ENCODE measurements at regions not wholly inside any gene's neighbourhood (a gene's known extent, or its start where the extent isn't known, plus 50 kb on each side); places are given as distances from the start of the nearest gene placed in this dataset.

DNA sequence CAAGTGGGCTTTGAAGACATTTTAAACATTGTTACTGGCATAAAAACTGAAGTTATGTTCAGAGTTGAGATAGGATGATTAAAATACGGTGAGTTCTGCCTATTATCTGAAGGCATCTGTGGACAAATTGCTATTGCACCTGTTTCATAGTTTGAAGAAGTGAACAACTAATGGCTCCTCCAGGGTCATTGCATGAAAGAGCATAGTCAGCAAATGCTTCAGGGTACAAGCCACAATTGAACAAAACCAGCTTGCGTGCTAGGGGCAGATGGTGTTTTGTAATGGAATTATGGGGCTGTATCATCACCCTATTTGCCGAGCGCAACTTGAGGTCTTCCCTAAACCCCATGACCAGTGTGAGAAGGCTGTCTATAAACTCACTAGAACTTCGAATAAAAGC lies 369.1 kb downstream of the MTRR start:
- H3K4me1 ChIP-seq (ENCODE audit: insufficient read depth, insufficient read length): no peaks in the 10 kb centered on the region
- no peak overlapping the region for H3K9ac ChIP-seq (ENCODE audit: insufficient read length, low read depth)
- no peaks in the 10 kb centered on the region for H3K27me3 ChIP-seq (ENCODE audit: insufficient read depth, insufficient read length)
- TF ChIP-seq SUZ12 (IDR thresholded peaks at IDR 0.05; ENCODE audit: extremely low read depth, insufficient read depth, insufficient read length) (no peak), YY1 (IDR thresholded peaks at IDR 0.05; ENCODE audit: insufficient read depth, insufficient read length) (no peak), ZNF274 (IDR thresholded peaks at IDR 0.05; ENCODE audit: low read depth, low read length) (no peak)
- no peaks in the 10 kb centered on the region for H3K9me3 ChIP-seq (ENCODE audit: insufficient read depth, low read length)
- H3K4me3 ChIP-seq (ENCODE audit: insufficient read length, low read depth): no peak overlapping the region
- no peak for DNase-seq (ENCODE audit: low read depth, low spot score)
- no peaks in the 10 kb centered on the region for H3K36me3 ChIP-seq (ENCODE audit: insufficient read depth, insufficient read length, low read length)

DNA sequence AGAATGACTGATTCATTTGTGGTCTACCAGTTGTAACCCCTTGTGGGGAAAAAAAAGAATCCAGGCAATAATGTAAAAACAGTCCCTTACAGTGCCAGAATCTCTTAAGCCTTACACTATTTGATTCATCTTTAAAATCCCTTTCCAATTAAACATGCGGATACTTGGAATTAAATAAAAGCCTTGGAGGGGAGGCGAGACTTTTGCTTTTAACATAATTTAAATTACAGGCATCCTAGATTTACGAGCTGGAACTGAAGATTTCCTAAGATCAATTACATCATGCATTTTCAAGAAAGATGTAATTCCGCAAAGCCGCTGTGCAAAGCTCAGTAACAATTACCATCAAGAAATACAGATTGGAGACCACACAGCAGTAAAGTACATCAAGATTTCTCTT lies 370.2 kb downstream of the MTRR start:
- Histone ChIP-seq H3K4me3 (ENCODE audit: insufficient read length, low read depth) (no peak overlapping the region), H3K9ac (ENCODE audit: insufficient read length, low read depth) (no peak overlapping the region), H3K4me1 (ENCODE audit: insufficient read depth, insufficient read length) (no peaks in the 10 kb centered on the region), H3K36me3 (ENCODE audit: insufficient read depth, insufficient read length, low read length) (no peaks in the 10 kb centered on the region), H3K27me3 (ENCODE audit: insufficient read depth, insufficient read length) (no peaks in the 10 kb centered on the region), H3K9me3 (ENCODE audit: insufficient read depth, low read length) (no peaks in the 10 kb centered on the region)
- TF ChIP-seq SUZ12 (IDR thresholded peaks at IDR 0.05; ENCODE audit: extremely low read depth, insufficient read depth, insufficient read length) (no peak), ZNF274 (IDR thresholded peaks at IDR 0.05; ENCODE audit: low read depth, low read length) (no peak), YY1 (IDR thresholded peaks at IDR 0.05; ENCODE audit: insufficient read depth, insufficient read length) (no peak)
- DNase-seq (ENCODE audit: low read depth, low spot score): no peak

DNA sequence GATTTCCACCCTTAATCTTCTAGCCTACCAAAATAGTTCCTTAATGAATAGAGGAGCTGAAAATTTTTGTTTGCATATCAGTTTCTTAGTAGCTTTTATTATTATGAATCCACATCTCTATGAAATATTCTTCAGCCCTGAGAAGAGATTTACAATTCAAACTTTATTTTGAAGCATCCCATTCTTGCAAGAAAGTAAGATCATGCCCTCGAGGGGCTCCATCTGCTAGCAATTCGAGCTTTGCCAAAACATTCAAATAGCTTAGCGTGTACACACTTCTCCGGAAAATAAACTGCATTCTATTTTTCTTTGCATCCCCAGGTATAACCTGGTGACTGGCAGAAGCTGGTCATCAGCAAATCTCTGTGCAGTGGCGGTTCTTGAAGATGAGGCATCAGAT lies 370.7 kb downstream of the MTRR start:
- no peak overlapping the region for H3K4me3 ChIP-seq (ENCODE audit: insufficient read length, low read depth)
- no peaks in the 10 kb centered on the region for H3K36me3 ChIP-seq (ENCODE audit: insufficient read depth, insufficient read length, low read length)
- no peaks in the 10 kb centered on the region for H3K4me1 ChIP-seq (ENCODE audit: insufficient read depth, insufficient read length)
- TF ChIP-seq ZNF274 (IDR thresholded peaks at IDR 0.05; ENCODE audit: low read depth, low read length): no peak
- TF ChIP-seq SUZ12 (IDR thresholded peaks at IDR 0.05; ENCODE audit: extremely low read depth, insufficient read depth, insufficient read length): no peak
- no peak for TF ChIP-seq YY1 (IDR thresholded peaks at IDR 0.05; ENCODE audit: insufficient read depth, insufficient read length)
- no peak overlapping the region for H3K9ac ChIP-seq (ENCODE audit: insufficient read length, low read depth)
- H3K27me3 ChIP-seq (ENCODE audit: insufficient read depth, insufficient read length): no peaks in the 10 kb centered on the region
- H3K9me3 ChIP-seq (ENCODE audit: insufficient read depth, low read length): no peaks in the 10 kb centered on the region
- DNase-seq (ENCODE audit: low read depth, low spot score): no peak

DNA sequence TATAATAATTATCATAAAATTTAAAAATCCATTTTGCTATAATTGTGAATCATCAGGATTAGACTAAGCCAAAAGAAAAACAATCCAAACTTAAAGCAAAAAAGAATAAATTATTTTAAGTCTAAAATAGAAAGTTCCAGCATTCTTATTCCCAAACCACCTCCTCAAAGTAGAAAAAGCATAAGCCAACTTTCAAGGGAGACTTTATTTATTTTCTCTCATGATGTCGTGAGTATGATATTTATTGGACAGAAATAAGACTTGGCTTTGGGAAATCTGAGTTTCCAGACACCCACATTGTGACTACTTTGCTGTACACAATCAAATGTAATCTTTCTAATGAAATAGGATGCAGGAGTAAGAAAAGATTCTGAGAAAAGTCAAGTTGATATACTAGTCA lies 372.1 kb downstream of the MTRR start:
- no peak for TF ChIP-seq SUZ12 (IDR thresholded peaks at IDR 0.05; ENCODE audit: extremely low read depth, insufficient read depth, insufficient read length)
- TF ChIP-seq ZNF274 (IDR thresholded peaks at IDR 0.05; ENCODE audit: low read depth, low read length): no peak
- no peak for TF ChIP-seq YY1 (IDR thresholded peaks at IDR 0.05; ENCODE audit: insufficient read depth, insufficient read length)
- DNase-seq (ENCODE audit: low read depth, low spot score): no peak
- H3K27me3 ChIP-seq (ENCODE audit: insufficient read depth, insufficient read length): no peaks in the 10 kb centered on the region

GRCh38 chr5:8241558-8241957 lies 372.6 kb downstream of the MTRR start:
- no peaks in the 10 kb centered on the region for H3K27me3 ChIP-seq (ENCODE audit: insufficient read depth, insufficient read length)
- no peak overlapping the region for H3K9ac ChIP-seq (ENCODE audit: insufficient read length, low read depth)
- H3K9me3 ChIP-seq (ENCODE audit: insufficient read depth, low read length): no peaks in the 10 kb centered on the region
- H3K4me1 ChIP-seq (ENCODE audit: insufficient read depth, insufficient read length): no peaks in the 10 kb centered on the region
- TF ChIP-seq ZNF274 (IDR thresholded peaks at IDR 0.05; ENCODE audit: low read depth, low read length) (no peak), YY1 (IDR thresholded peaks at IDR 0.05; ENCODE audit: insufficient read depth, insufficient read length) (no peak), SUZ12 (IDR thresholded peaks at IDR 0.05; ENCODE audit: extremely low read depth, insufficient read depth, insufficient read length) (no peak)
- H3K4me3 ChIP-seq (ENCODE audit: insufficient read length, low read depth): no peak overlapping the region
- H3K36me3 ChIP-seq (ENCODE audit: insufficient read depth, insufficient read length, low read length): no peaks in the 10 kb centered on the region
- DNase-seq (ENCODE audit: low read depth, low spot score): no peak

More for the DNA sequence above, 372.1 kb downstream of the MTRR start:
- Histone ChIP-seq H3K4me1 (ENCODE audit: insufficient read depth, insufficient read length) (no peaks in the 10 kb centered on the region), H3K4me3 (ENCODE audit: insufficient read length, low read depth) (no peak overlapping the region), H3K9ac (ENCODE audit: insufficient read length, low read depth) (no peak overlapping the region), H3K9me3 (ENCODE audit: insufficient read depth, low read length) (no peaks in the 10 kb centered on the region), H3K36me3 (ENCODE audit: insufficient read depth, insufficient read length, low read length) (no peaks in the 10 kb centered on the region)

- Histone ChIP-seq H3K27me3 (ENCODE audit: insufficient read depth, insufficient read length) (no peaks in the 10 kb centered on the region), H3K9me3 (ENCODE audit: insufficient read depth, low read length) (no peaks in the 10 kb centered on the region), H3K4me1 (ENCODE audit: insufficient read depth, insufficient read length) (no peaks in the 10 kb centered on the region), H3K9ac (ENCODE audit: insufficient read length, low read depth) (no peak overlapping the region), H3K4me3 (ENCODE audit: insufficient read length, low read depth) (no peak overlapping the region), H3K36me3 (ENCODE audit: insufficient read depth, insufficient read length, low read length) (no peaks in the 10 kb centered on the region)
- DNase-seq (ENCODE audit: low read depth, low spot score): no peak
- TF ChIP-seq YY1 (IDR thresholded peaks at IDR 0.05; ENCODE audit: insufficient read depth, insufficient read length): no peak
- TF ChIP-seq ZNF274 (IDR thresholded peaks at IDR 0.05; ENCODE audit: low read depth, low read length): no peak
- TF ChIP-seq SUZ12 (IDR thresholded peaks at IDR 0.05; ENCODE audit: extremely low read depth, insufficient read depth, insufficient read length): no peak
Observed at GRCh38 chr5:8247049-8247899, 378.3 kb downstream of the MTRR start.

DNA sequence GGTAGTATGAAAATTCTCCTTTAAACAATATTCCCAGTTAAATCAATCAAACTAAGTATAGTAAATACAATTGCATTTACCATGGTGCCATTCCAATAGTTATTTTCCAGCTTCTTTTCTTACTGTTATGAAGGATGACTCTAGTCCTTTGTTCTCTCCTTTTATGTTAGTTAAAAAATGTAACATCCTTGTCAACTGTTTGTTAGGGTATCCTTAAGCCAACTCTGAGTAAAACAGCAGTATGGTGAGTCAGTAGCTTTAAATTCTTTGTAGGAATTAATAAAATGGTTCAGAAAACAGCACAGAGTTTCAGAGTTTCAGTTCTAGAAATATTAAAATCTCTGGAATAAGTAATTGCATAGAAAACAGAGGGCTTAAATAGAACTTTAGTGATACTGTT lies 384.4 kb downstream of the MTRR start:
- H3K9ac ChIP-seq (ENCODE audit: insufficient read length, low read depth): no peak overlapping the region
- no peak overlapping the region for H3K4me3 ChIP-seq (ENCODE audit: insufficient read length, low read depth)
- no peaks in the 10 kb centered on the region for H3K36me3 ChIP-seq (ENCODE audit: insufficient read depth, insufficient read length, low read length)
- H3K4me1 ChIP-seq (ENCODE audit: insufficient read depth, insufficient read length): no peaks in the 10 kb centered on the region
- H3K27me3 ChIP-seq (ENCODE audit: insufficient read depth, insufficient read length): no peaks in the 10 kb centered on the region
- H3K9me3 ChIP-seq (ENCODE audit: insufficient read depth, low read length): no peaks in the 10 kb centered on the region
- TF ChIP-seq ZNF274 (IDR thresholded peaks at IDR 0.05; ENCODE audit: low read depth, low read length) (no peak), SUZ12 (IDR thresholded peaks at IDR 0.05; ENCODE audit: extremely low read depth, insufficient read depth, insufficient read length) (no peak), YY1 (IDR thresholded peaks at IDR 0.05; ENCODE audit: insufficient read depth, insufficient read length) (no peak)
- DNase-seq (ENCODE audit: low read depth, low spot score): no peak
